ENCODE measurements at regions not wholly inside any gene's neighbourhood (a gene's known extent, or its start where the extent isn't known, plus 50 kb on each side); places are given as distances from the start of the nearest gene placed in this dataset.

- H3K4me3 ChIP-seq (ENCODE audit: low read length): no peak overlapping the region
- no peaks in the 10 kb centered on the region for H3K36me3 ChIP-seq (ENCODE audit: insufficient read depth, low read length)
- no peak for DNase-seq
- H3K27ac ChIP-seq (ENCODE audit: low read length): no peak overlapping the region
- H3K79me2 ChIP-seq (ENCODE audit: low read length): no peaks in the 10 kb centered on the region
- no peak overlapping the region for H2AFZ ChIP-seq (ENCODE audit: low read length)
- H3K9me3 ChIP-seq (ENCODE audit: low read length): no peaks in the 10 kb centered on the region
- H3K9me2 ChIP-seq (replicated peaks; ENCODE audit: insufficient read depth, low read length): no peaks in the 10 kb centered on the region
- H4K20me1 ChIP-seq (ENCODE audit: insufficient read depth, low read depth, low read length): no peaks in the 10 kb centered on the region
- H3K4me1 ChIP-seq (ENCODE audit: low read length): no peaks in the 10 kb centered on the region
- no peak overlapping the region for H3K9ac ChIP-seq (ENCODE audit: low read length)
- H3K27me3 ChIP-seq (ENCODE audit: low read length): no peaks in the 10 kb centered on the region
- no peak overlapping the region for H3K4me2 ChIP-seq (ENCODE audit: low read depth, low read length, poor library complexity, severe bottlenecking)
Observed at GRCh38 chr9:103804077-103804735, 289.9 kb upstream of the SMC2 start.

DNA sequence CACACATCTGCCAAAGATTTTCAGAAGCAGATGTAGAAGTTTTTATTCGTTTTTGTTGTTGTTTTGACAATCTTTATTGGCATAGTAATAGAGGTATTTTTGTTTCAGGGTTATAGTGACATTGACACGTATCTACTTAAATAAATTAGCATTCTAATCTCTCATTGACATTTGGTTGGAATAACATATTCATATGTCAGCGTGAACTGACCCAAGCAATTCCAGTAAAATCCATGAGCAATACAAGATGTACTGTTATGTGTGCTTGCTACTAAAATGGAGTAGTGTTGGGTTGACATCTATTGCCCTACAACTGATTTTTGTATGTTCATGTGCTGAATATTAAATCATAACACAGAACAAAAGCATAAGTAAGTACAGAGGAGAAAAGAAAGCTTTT is 284.4 kb upstream of the SMC2 start:
- Histone ChIP-seq H3K4me2 (ENCODE audit: low read depth, low read length, poor library complexity, severe bottlenecking) (no peak overlapping the region), H2AFZ (ENCODE audit: low read length) (no peak overlapping the region), H3K36me3 (ENCODE audit: insufficient read depth, low read length) (no peaks in the 10 kb centered on the region), H3K27ac (ENCODE audit: low read length) (no peak overlapping the region), H3K9me3 (ENCODE audit: low read length) (no peaks in the 10 kb centered on the region), H4K20me1 (ENCODE audit: insufficient read depth, low read depth, low read length) (no peaks in the 10 kb centered on the region), H3K27me3 (ENCODE audit: low read length) (no peaks in the 10 kb centered on the region), H3K9me2 (replicated peaks; ENCODE audit: insufficient read depth, low read length) (no peaks in the 10 kb centered on the region; the same call in 1 of the 2 replicates), H3K4me3 (ENCODE audit: low read length) (no peak overlapping the region), H3K9ac (ENCODE audit: low read length) (no peak overlapping the region), H3K4me1 (ENCODE audit: low read length) (no peaks in the 10 kb centered on the region), H3K79me2 (ENCODE audit: low read length) (no peaks in the 10 kb centered on the region)
- DNase-seq: no peak

DNA sequence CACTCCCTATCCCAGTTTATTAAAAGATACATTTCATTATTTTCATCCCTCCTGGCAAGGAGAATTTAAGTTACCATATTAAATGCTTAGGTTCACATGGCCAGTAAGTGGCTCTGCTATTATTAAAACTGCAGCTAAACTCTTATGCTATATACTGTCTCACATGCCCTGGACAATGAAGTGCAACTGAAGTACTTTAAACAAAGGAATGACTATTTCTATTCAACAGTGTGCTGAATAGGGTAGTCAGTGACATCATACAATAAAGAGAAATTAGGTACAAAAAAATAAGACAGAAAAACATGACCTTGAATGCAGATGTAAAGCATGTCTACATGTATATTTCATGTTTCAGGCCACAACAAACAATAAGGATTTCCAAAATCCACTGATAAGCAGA is 282.6 kb upstream of the SMC2 start:
- no peaks in the 10 kb centered on the region for H3K9me3 ChIP-seq (ENCODE audit: low read length)
- no peak overlapping the region for H3K4me2 ChIP-seq (ENCODE audit: low read depth, low read length, poor library complexity, severe bottlenecking)
- H3K36me3 ChIP-seq (ENCODE audit: insufficient read depth, low read length): no peaks in the 10 kb centered on the region
- no peaks in the 10 kb centered on the region for H4K20me1 ChIP-seq (ENCODE audit: insufficient read depth, low read depth, low read length)
- no peak overlapping the region for H3K9ac ChIP-seq (ENCODE audit: low read length)
- H3K9me2 ChIP-seq (replicated peaks; ENCODE audit: insufficient read depth, low read length): no peaks in the 10 kb centered on the region; the same call in 1 of the 2 replicates
- H3K4me1 ChIP-seq (ENCODE audit: low read length): no peaks in the 10 kb centered on the region
- no peak overlapping the region for H2AFZ ChIP-seq (ENCODE audit: low read length)
- no peak overlapping the region for H3K27ac ChIP-seq (ENCODE audit: low read length)
- DNase-seq: no peak
- H3K4me3 ChIP-seq (ENCODE audit: low read length): no peak overlapping the region
- H3K27me3 ChIP-seq (ENCODE audit: low read length): no peaks in the 10 kb centered on the region
- no peaks in the 10 kb centered on the region for H3K79me2 ChIP-seq (ENCODE audit: low read length)

DNA sequence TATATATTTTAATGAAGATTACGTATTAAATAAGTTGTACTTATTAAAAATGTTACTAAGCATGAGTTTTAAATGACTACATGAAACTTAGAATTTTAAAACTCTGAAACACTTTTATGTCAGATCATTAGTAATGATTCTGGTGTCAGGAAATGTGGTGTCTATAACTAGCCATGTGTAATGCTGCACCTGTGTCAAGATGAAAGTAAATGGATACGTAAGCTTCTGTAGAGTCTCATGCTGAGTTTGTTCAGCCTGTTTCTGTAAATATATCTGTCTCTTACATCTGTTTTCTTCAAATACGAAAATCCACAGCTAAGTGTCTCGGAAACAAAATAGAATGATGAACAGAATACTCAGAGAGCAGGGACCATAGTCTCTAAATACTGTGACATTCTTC is 278.0 kb upstream of the SMC2 start:
- no peak overlapping the region for H3K27ac ChIP-seq (ENCODE audit: low read length)
- H3K79me2 ChIP-seq (ENCODE audit: low read length): no peaks in the 10 kb centered on the region
- H3K27me3 ChIP-seq (ENCODE audit: low read length): no peaks in the 10 kb centered on the region
- H3K4me3 ChIP-seq (ENCODE audit: low read length): no peak overlapping the region
- no peaks in the 10 kb centered on the region; the same call in 1 of the 2 replicates for H3K9me2 ChIP-seq (replicated peaks; ENCODE audit: insufficient read depth, low read length)
- no peak overlapping the region for H3K4me2 ChIP-seq (ENCODE audit: low read depth, low read length, poor library complexity, severe bottlenecking)
- no peaks in the 10 kb centered on the region for H3K36me3 ChIP-seq (ENCODE audit: insufficient read depth, low read length)
- no peaks in the 10 kb centered on the region for H4K20me1 ChIP-seq (ENCODE audit: insufficient read depth, low read depth, low read length)
- no peaks in the 10 kb centered on the region for H3K9me3 ChIP-seq (ENCODE audit: low read length)
- no peak overlapping the region for H2AFZ ChIP-seq (ENCODE audit: low read length)
- H3K4me1 ChIP-seq (ENCODE audit: low read length): no peaks in the 10 kb centered on the region
- DNase-seq: no peak
- H3K9ac ChIP-seq (ENCODE audit: low read length): no peak overlapping the region

DNA sequence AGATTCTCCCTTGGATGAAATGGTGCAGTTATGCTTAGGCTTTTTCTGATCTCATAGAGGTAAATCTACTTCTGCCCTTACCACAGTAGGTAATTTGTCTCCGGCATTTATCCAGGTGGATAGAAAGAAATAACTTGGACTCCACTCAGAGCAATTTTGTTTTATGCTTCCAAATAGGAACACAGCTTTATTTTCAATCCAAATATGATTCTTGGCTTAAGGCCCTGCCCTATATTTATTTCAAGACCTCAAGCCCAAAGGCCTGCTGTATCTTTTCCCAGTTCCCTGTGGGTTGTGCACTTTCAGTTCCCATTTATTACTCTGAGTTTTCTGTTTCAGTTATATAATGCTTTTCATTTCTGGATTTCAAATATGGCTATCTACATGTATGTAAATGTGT is 274.2 kb upstream of the SMC2 start:
- no peaks in the 10 kb centered on the region for H3K27me3 ChIP-seq (ENCODE audit: low read length)
- H3K27ac ChIP-seq (ENCODE audit: low read length): no peak overlapping the region
- no peaks in the 10 kb centered on the region for H3K79me2 ChIP-seq (ENCODE audit: low read length)
- DNase-seq: no peak
- H3K4me3 ChIP-seq (ENCODE audit: low read length): no peak overlapping the region
- no peaks in the 10 kb centered on the region for H3K9me2 ChIP-seq (replicated peaks; ENCODE audit: insufficient read depth, low read length)
- H3K9me3 ChIP-seq (ENCODE audit: low read length): no peaks in the 10 kb centered on the region
- no peak overlapping the region for H3K4me2 ChIP-seq (ENCODE audit: low read depth, low read length, poor library complexity, severe bottlenecking)
- H3K4me1 ChIP-seq (ENCODE audit: low read length): no peaks in the 10 kb centered on the region
- no peaks in the 10 kb centered on the region for H4K20me1 ChIP-seq (ENCODE audit: insufficient read depth, low read depth, low read length)
- H2AFZ ChIP-seq (ENCODE audit: low read length): no peak overlapping the region
- no peak overlapping the region for H3K9ac ChIP-seq (ENCODE audit: low read length)
- no peaks in the 10 kb centered on the region for H3K36me3 ChIP-seq (ENCODE audit: insufficient read depth, low read length)

GRCh38 chr9:103821115-103821514 is 273.0 kb upstream of the SMC2 start:
- H4K20me1 ChIP-seq (ENCODE audit: insufficient read depth, low read depth, low read length): no peaks in the 10 kb centered on the region
- H3K27ac ChIP-seq (ENCODE audit: low read length): no peak overlapping the region
- no peak overlapping the region for H3K9ac ChIP-seq (ENCODE audit: low read length)
- DNase-seq: no peak
- no peaks in the 10 kb centered on the region for H3K9me2 ChIP-seq (replicated peaks; ENCODE audit: insufficient read depth, low read length)
- H3K79me2 ChIP-seq (ENCODE audit: low read length): no peaks in the 10 kb centered on the region
- H3K27me3 ChIP-seq (ENCODE audit: low read length): no peaks in the 10 kb centered on the region
- H3K36me3 ChIP-seq (ENCODE audit: insufficient read depth, low read length): no peaks in the 10 kb centered on the region
- H2AFZ ChIP-seq (ENCODE audit: low read length): no peak overlapping the region
- no peak overlapping the region for H3K4me2 ChIP-seq (ENCODE audit: low read depth, low read length, poor library complexity, severe bottlenecking)
- H3K4me3 ChIP-seq (ENCODE audit: low read length): no peak overlapping the region
- H3K4me1 ChIP-seq (ENCODE audit: low read length): no peaks in the 10 kb centered on the region
- no peaks in the 10 kb centered on the region for H3K9me3 ChIP-seq (ENCODE audit: low read length)

DNA sequence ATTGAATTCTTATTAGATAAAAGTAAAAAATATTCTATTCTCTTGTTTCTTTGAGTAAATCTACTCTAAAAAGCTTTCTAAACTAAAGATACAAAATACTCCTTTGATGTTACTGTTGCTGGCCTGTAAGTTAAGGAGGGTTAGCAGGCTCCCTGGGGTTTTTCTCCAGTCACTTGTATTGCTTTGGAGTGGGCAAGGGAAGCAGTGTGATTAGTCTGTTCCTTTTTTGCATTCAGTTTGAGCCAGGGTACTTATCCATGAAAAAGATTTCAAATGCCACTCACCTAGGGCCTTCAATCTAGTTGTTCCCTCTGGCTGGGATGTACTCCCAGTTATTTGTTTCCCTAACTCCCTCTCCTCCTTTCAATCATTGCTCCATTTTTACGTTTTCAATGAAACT is 256.2 kb upstream of the SMC2 start:
- Histone ChIP-seq H3K4me2 (ENCODE audit: low read depth, low read length, poor library complexity, severe bottlenecking) (no peak overlapping the region), H3K27ac (ENCODE audit: low read length) (no peak overlapping the region), H3K9me3 (ENCODE audit: low read length) (peaks cover 3% of the 10 kb centered on the region; the same call in 1 of the 2 replicates), H3K36me3 (ENCODE audit: insufficient read depth, low read length) (no peaks in the 10 kb centered on the region), H3K27me3 (ENCODE audit: low read length) (no peaks in the 10 kb centered on the region), H4K20me1 (ENCODE audit: insufficient read depth, low read depth, low read length) (no peaks in the 10 kb centered on the region), H2AFZ (ENCODE audit: low read length) (no peak overlapping the region), H3K79me2 (ENCODE audit: low read length) (no peaks in the 10 kb centered on the region), H3K4me1 (ENCODE audit: low read length) (no peaks in the 10 kb centered on the region), H3K4me3 (ENCODE audit: low read length) (no peak overlapping the region), H3K9ac (ENCODE audit: low read length) (no peak overlapping the region), H3K9me2 (replicated peaks; ENCODE audit: insufficient read depth, low read length) (0 out of 2 replicates have a peak, but pooled peaks cover 4% of the 10 kb centered on the region)
- no peak for DNase-seq

GRCh38 chr9:103839197-103839596 is 254.9 kb upstream of the SMC2 start:
- no peak for DNase-seq
- Histone ChIP-seq H3K27ac (ENCODE audit: low read length) (no peak overlapping the region), H3K27me3 (ENCODE audit: low read length) (no peaks in the 10 kb centered on the region), H2AFZ (ENCODE audit: low read length) (no peak overlapping the region), H3K9ac (ENCODE audit: low read length) (no peak overlapping the region), H4K20me1 (ENCODE audit: insufficient read depth, low read depth, low read length) (no peaks in the 10 kb centered on the region), H3K4me3 (ENCODE audit: low read length) (no peak overlapping the region), H3K4me1 (ENCODE audit: low read length) (no peaks in the 10 kb centered on the region), H3K9me2 (replicated peaks; ENCODE audit: insufficient read depth, low read length) (0 out of 2 replicates have a peak, but pooled peaks cover 4% of the 10 kb centered on the region), H3K36me3 (ENCODE audit: insufficient read depth, low read length) (no peaks in the 10 kb centered on the region), H3K4me2 (ENCODE audit: low read depth, low read length, poor library complexity, severe bottlenecking) (no peak overlapping the region), H3K79me2 (ENCODE audit: low read length) (no peaks in the 10 kb centered on the region), H3K9me3 (ENCODE audit: low read length) (peaks cover 3% of the 10 kb centered on the region; the same call in 1 of the 2 replicates)
